GM19467 (cell line): ENCODE measurements at regions not wholly inside any gene's neighbourhood (a gene's known extent, or its start where the extent isn't known, plus 50 kb on each side); places are given as distances from the start of the nearest gene placed in this dataset.

Source experiments
- ATAC-seq: cut with Tn5 transposase; IDR thresholded peaks from one replicate; pipeline ENCODE4 v1.9.1; 2021; ENCODE audit warnings: mild to moderate bottlenecking, moderate library complexity; ENCODE audit not compliant: unreplicated experiment

- ATAC-seq = no peak
Measured at GRCh38 chr13:38519229-38519911, 167.5 kb upstream of the FREM2 start.

GRCh38 chr13:38520041-38520440, 166.8 kb upstream of the FREM2 start:
- ATAC-seq = no peak

GRCh38 chr13:38527140-38527539, 159.7 kb upstream of the FREM2 start:
- no peak for ATAC-seq

- ATAC-seq = no peak
Measured at GRCh38 chr13:38528986-38529385, 157.9 kb upstream of the FREM2 start.

DNA sequence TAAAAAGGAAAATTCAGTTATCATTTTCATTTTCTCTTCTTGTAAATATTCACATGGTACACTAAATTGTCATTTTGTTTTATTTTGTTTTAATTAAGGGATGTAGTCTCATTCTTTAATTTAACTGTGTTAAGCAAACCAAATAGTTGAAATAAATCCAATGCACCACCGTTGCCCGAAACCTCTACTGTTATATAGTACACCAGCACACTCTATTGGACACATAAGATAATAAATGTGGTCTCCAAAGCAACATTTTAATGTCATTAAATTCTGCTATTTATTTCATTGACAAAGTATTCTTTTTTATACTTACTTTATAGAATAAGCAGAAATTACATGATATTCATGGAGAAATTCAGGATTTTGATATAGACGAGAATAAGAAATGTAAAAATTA, 156.4 kb upstream of the FREM2 start:
- ATAC-seq = no peak

GRCh38 chr13:38535261-38535660, 151.6 kb upstream of the FREM2 start:
- ATAC-seq = no peak

DNA sequence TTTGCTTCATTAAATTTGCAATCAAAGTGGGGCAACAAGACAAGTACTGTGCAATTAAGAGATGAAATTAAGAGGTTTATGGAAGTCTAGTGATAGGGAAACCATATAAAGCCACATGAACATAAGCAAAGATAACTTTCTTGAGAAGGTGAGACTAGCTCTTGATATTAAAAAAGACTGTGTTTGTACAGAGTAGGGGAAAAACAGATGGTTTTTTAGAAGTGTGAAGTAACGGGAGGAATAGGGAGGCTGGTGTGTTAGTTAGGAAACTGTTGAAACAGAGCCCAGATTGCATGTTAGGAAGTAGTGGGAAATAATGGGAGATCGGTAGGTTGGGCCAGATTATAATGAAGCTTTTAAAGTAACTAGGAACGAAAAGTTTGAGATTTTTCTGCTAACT, 149.8 kb upstream of the FREM2 start:
- ATAC-seq = no peak

DNA sequence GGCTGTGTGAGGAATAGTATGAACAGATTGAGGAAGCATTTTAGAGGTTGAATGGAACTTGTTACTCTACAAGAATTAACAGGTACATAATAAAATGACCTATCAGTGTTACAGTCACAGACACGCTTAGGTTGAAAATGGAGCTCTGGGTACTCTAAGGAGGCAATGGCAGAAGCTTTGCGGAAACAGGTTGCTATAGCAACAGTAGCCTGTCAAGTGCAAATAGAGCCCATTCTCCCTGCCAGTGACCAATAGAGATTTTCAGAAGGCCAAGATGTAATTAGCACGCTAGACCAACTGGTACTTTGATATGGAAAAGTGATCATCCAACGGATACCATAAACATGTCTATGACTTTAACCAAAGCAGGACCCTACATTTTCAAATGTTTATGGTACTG, 148.5 kb upstream of the FREM2 start:
- no peak for ATAC-seq

- ATAC-seq = no peak
Measured at GRCh38 chr13:38539632-38540031, 147.2 kb upstream of the FREM2 start.

- no peak for ATAC-seq
Measured at GRCh38 chr13:38542601-38543000, 144.3 kb upstream of the FREM2 start.

- ATAC-seq = no peak
Measured at GRCh38 chr13:38543561-38543960, 143.3 kb upstream of the FREM2 start.

- ATAC-seq = no peak
Measured at GRCh38 chr13:38563739-38564138, 123.1 kb upstream of the FREM2 start.

DNA sequence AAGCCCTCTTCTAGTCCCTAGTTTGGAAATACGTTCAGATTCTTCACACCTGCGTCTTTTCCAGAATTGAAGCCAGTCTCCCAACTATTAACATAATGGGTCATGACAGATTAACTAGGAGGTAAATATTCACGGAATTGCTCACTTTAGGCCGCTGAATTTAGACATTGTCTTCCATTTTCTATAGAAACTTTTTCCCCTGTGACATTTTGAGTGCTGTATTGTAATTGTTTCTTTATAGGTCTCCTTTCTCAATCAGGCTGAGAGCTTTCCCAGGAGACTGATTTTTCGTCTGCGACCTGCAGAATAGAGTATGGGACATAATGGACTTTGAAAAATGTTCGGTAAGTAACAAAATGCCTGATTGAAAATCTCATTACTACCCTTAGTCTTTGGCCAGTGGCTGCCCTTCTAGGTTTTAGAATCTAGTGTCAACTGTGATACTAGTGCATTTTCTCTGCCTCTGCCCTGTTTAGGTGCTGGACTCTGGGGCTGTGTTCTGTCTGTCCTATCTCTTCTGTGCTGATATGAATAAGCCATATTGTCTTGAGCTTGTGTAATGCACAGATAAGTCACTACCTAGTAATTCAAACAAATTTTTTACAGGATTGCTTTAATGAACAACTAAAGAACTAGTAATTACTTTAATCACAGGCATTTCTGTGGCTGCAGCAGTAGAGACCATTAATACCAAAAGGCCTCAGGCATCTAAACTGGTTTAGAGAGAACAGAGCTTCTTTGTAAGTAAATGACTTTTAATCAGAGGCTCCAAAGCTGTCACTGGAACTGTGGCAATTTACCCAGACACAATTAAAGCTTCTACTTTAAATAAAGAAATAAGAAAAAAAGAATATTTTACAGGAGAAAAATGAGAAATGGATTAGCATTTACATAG, 122.4 kb upstream of the FREM2 start:
- ATAC-seq = no peak

DNA sequence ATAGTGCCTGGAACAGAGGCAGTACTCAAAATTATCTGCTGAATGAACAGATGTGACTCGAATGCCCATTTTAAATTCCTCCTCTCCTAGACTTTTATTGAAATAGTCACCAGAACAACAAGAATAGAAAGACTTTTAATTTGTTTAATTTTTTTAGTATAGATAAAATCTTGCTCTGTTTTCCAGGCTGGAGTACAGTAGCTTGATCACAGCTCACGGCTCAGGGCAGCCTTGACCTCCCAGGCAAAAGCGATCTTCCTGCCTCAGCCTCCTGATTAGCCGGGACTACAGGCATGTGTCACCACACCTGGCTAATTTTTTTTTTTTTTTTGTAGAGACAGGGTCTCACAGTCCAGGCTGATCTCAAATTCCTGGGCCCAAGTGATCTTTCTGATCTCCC, 120.9 kb upstream of the FREM2 start:
- ATAC-seq = no peak

DNA sequence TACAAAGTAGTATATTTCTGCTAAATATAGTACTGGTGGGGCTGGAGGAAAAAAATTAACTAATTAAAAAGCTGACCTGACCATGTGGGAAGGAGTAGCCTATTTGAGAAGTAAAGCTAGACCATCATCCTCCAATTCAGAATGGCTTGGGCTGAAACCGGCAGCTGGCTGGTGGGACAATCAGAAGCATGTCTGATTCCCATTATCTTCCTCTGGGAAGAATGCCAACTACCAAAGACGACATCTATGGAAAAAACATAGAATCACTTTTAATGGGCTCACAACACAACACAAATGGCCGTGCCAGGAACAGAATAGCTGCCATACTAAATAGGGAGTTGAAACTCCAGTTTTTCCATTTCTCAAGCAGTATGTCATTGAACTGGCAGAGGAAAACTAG, 120.4 kb upstream of the FREM2 start:
- no peak for ATAC-seq

DNA sequence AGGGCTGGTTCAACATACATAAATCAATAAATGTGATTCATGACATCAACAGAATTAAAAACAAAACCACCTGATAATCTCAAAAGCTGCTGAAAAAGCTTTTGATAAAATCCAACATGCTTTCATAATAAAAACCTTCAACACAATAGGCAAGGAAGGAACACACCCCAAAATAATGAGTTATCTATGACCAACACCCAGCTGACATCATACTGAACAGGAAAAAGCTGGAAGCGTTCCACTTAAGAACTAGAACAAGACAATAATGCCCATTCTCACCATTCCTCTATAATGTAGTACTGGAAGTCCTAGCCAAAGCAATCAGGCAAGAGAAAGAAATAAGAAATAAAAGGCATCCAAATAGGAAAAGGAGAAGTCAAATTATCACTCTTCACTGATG, 116.2 kb upstream of the FREM2 start:
- no peak for ATAC-seq

DNA sequence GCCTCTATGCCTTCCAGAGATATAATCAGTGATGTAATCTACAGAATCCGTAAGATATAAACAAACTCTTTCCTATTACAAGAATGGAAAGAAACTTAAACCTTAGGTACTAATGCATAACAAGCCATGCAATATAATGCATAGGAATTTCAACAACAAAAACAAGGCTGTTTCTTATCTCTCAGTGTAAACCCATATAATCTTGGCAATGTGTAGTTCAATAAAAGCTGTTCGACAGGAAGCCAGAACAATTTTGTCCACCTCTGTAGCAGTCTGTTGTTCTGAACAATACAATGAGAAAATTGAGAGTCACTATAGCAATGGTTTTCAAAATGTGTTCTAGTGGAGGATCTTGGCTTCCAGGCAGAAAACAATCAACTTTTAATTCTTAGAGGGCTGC, 111.5 kb upstream of the FREM2 start:
- ATAC-seq = no peak

DNA sequence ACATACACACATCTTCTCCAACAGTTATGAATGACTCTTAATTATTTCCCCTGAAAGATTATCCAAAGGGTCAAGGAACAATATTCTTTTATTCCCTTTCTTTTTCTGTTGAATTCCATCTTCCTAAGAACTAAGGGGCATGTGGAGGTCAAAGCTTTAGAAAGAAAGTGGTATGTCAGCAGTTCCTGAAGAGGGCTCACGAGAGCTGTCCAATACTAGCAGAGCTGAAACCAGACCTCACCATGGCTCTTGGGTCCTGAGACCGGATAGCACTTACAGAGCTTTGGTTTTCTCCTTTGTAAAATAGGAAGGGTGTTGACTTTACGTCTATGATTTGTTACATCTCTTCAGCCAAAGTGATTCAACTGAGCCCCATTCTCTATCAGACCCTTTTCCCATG, 109.8 kb upstream of the FREM2 start:
- no peak for ATAC-seq

- no peak for ATAC-seq
Measured at GRCh38 chr13:38582133-38582532, 104.7 kb upstream of the FREM2 start.

DNA sequence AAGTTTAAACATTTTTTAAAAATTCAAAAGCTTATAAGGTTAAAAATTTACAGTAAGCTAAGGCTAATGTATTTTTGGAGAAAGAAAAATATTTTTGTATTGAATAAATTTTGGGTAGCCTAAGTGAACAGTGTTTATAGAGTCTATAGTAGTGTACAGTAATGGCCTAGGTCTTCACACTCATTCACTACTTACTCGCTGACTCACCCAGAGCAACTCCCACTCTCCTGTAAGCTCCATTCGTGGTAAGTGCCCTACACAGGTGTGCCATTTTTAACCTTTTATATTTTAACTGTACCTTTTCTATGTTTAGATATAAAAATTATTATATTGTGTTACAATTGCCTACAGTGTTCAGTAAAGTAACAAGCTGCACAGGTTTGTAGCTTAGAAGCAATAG, 96.6 kb upstream of the FREM2 start:
- ATAC-seq = no peak

- ATAC-seq = no peak
Measured at GRCh38 chr13:38590796-38591507, 95.9 kb upstream of the FREM2 start.

GRCh38 chr13:38602266-38602665, 84.6 kb upstream of the FREM2 start:
- no peak for ATAC-seq
